ENCODE measurements at regions not wholly inside any gene's neighbourhood (a gene's known extent, or its start where the extent isn't known, plus 50 kb on each side); places are given as distances from the start of the nearest gene placed in this dataset.
A peak's percentile ranks its signal among the peaks of the same experiment; 100 is the strongest.
"Not testable (repeated sequence)": the region's sequence is repeated elsewhere in the genome, so short reads cannot be mapped to it uniquely, and the experiment has no call there.

DNA sequence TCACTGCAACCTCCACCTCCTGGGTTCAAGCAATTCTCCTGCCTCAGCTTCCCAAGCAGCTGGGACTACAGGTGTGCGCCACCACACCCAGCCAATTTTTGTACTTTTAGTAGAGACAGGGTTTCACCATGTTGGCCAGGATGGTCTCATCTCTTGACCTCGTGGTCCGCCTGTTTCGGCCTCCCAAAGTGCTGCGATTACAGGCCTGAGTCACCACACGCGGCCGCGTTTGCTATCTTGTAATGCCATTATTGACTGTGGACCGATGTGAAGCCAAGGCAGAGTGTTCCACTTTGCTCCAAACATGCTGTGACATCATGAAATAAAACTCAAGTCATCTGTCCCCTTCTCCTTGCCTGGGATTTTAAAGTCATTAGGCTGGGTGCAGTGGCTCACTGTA lies 72.1 kb upstream of the CHD2 start:
- not testable (repeated sequence) for DNase-seq

DNA sequence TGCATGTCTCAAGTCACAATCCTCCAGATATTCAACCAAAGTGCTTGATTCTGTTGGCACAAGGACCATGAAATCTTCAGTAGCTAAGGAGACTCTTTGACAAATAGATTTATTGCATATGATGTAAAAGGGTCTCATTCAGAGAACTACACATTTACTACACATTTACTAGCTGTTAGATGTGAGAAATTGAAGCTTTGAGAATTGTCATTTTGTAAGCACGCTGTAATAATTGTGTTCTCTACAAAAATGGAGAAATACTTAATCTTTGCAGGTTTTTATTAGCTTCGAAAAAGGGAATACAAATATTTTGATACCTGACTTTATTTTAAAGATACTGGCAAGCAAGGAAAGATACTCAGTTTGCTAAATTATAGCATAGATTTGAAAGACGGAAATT lies 70.2 kb upstream of the CHD2 start:
- no peak for DNase-seq

DNA sequence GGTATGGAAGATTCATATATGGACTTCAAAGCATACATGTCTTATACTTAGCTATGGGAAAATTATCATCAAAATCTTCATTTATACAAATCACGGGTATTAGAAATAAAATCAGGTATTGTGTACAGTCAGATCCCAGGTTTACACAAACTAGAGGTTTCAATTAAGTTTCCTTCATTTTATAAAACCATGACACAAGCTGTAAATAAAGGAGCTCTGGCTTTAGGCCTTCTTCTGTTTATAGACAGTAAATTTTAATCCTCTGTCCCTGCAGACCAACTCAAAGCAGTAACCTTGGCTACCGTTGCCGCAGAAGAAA lies 68.8 kb upstream of the CHD2 start:
- no peak for DNase-seq

DNA sequence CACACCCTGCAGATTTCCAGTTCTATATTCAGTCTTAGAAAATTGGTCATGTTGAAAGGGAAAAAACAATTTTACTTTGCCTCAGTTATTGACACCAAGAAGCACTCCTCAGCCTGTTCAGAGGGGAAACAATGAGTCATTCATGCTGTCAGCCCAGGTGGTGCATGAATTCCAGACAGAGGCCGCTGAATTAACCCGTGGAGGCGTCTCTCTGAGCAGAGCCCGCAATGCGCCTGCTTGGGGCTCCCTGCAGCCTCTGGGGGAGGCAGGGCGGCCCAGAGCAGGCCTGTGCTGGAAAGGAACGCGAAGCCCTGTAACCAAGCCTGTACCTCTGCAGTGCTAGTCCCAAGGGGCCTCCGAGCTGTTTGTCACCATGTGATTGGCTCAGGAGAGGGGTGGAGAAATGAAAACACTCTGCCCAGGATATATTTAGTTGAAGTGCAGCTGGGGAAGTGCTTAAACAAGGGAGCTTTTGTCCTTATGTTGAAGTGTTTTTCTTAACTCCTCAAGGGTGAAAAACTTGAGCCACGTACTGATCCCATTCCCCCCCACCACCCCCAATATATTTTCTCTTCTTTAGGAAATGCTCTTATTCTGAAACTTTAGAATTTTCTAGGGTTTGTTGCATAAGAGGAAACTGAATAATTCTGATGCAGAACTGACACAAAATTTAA lies 68.3 kb upstream of the CHD2 start:
- DNase-seq = peak; percentile 76 to 92

DNA sequence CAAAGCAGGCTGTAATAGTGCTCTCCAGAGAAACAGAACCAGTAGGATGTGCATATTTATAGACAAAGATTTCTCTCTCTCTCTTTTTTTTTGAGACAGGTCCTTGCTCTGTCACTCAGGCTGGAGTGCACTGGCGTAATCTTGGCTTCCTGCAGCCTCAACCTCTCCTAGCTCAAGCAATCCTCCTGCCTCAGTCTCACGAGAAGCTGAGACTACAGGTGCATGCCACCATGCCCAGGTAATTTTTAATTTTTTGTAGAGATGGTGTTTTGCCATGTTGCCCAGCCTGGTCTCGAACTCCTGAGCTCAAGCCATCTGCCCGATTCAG lies 67.1 kb upstream of the CHD2 start:
- DNase-seq = no peak

DNA sequence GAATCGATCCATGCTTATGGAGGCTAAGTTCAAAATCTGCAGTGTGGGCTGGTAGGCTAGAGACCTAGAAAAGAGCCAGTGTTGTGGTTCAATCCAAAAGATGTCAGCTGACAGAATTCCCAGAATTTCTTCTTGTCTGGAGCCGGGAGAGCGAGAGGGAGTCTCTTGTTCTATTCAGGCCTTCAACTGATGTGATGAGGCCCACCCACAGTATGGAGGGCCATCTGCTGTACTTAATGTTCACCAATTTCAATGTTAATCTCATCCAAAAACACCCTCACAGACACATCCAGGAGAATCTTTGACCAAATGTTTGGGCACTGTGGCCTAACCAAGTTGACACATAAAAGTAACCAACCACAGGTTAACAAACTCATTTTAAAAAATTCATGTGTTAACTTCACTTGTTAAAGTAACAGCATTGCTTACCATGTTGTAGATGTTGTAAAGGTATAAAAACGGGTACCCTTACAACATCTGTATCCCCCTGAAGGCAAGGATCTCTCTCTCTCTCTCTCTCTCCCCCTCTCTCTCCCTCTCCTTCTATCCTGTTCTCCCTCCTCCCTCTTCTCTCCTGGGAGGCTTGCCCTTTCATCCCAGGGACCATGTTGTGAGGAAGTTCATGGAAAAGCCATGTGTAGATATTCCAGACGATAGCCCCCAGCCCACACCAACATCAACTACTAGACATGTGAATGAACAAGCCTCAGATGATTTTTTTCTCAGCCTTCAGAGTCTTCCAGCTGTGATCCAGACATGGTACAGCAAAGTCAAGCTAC lies 66.4 kb upstream of the CHD2 start:
- no peak for DNase-seq

DNA sequence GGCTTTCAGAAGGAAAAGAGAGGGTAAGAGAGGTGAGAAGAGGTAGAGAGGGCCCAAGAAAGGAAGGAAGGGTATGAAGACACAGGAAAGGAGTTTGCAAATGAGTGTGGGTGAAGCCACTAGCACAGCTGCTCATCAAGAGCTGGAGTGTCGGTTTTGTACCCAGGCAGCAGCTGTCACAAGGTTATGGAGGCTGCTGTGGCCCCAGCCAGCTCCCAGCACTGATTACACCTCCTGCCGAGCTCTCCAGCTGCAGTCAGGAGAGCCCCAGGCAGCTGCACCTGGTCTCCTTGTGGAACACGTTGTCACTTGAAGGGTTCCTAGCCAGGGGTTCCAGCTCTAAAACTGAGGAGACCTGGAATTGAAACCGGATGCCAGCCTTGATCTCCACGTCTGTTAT lies 60.4 kb upstream of the CHD2 start:
- DNase-seq = no peak

DNA sequence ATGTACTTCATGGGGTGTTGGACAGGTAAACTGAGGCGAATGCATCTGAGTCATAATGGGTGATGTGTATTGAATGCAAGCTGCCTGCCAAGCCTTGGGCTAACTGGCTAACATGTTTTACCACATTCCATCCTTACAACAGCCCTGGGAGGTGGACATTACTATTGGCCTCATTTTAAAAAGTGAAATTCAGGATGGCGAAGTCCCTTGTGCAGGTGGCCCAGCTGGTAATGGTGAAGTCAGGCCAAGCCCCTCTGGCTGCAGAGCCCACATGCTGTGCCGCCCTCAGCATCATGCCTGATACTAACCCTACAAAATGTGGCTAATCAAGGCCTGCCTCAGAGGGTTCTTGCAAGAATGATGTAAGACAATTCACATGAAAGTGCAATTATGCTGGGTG lies 60.0 kb upstream of the CHD2 start:
- DNase-seq = no peak

DNA sequence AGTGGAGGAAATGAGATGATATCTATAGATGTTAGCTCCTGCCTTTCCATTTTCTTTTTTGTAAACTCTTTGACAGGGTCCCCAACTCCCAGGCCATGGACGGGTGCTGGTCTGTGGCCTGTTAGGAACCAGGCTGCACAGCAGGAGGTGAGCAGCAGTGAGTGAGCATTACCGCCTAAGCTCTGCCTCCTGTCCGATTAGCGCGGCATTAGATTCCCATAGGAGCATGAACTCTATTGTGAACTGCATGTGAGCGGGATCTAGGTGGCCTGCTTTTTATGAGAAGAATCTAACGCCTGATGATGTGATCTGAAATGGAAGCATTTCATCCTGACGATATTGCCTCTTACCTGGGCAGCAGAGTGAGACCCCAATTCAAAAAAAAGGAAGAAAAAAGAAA lies 56.8 kb upstream of the CHD2 start:
- DNase-seq = no peak

DNA sequence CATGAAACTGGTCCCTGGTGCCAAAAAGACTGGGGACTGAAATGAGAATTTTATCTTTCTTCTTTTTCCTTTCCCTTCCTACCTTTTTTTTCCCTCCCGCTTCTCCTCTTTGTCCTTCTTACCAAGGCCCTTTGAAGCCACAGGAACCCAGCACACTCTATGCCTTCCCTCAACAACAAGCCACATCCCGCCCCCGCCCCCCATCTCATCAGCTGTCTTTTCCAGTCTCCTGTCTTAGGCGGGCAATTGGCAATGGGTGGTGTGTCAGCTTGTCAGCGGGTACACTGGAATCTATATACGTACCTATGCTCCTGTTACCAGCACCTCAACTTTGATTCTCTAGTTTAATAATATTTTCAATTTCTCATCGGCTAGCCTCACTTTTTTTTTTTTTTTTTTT lies 56.3 kb upstream of the CHD2 start:
- peak in 1 of 2 experiments; percentile 34 for DNase-seq

DNA sequence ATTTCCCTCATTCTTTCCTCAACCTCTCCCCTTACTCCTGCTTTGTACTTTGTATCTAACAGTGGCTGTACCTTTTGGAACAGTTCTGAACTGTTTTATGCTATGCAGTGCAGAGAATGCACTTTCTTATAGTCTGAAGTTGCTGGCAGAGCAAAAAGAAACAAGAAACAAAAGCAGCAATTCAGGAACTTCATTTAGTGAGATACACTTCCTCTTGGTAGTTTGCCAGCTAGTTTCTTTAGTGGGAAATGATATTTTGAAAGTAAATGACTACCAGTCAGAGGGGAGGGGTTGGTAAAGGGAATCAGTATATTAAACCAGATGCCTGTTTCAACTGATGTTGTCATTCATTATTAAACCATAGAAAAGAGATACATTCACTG lies 55.0 kb upstream of the CHD2 start:
- DNase-seq = no peak

DNA sequence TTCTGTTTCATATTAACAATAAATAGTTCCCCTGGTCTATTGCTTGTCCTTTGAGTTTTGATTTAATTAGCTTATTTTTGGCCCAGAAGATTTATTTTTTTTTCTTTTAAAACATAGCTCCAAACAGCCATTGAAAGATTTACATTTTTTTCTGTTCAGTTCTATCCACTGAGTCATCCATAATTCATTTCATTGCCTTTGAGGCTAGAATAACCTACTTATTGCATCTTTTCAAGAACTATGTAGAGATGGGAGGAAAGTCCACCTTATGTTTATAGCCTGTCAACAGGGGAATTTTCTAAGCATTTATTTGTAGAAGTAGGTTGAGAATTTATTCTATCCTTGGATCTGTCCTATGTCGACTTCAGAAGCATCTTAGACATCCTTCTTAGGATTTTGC lies 53.4 kb upstream of the CHD2 start:
- DNase-seq = no peak

DNA sequence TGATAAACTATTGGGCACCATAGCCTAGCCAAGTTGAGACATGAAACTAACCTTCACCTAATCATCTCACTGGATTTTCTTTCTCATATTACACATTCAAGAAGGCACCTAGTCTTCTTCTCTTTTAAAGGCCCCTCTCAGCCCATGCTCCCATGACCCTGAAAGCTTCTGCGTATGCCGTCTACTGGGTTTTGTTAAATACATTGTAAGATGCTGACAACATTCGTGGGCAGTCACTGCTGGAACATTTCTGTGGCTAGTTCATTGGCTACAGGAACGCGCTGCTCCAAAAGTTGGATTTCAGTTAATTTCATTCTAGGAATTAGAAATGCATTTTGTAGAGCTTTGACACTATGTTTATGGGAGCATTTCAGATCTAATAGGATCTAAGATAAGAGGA lies 52.3 kb upstream of the CHD2 start:
- DNase-seq = no peak

DNA sequence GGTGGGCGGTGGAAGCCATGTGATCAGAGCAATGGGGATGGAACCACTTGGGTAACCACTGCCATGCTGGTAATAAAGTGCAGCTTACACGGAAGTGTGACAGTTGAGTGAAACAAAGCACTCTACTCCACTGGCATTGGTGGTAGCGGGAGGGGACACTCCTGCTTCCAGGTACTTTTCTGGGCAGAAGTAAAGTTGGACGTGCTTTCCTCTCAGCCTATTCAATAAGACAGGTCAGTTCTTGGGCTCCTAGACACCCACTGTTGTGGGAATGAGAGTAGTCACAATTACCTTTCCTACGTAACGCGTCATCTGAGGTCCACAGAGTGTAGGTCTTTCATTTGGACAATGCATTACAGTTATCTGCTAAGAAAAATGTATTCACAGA lies 51.7 kb upstream of the CHD2 start:
- DNase-seq = no peak

DNA sequence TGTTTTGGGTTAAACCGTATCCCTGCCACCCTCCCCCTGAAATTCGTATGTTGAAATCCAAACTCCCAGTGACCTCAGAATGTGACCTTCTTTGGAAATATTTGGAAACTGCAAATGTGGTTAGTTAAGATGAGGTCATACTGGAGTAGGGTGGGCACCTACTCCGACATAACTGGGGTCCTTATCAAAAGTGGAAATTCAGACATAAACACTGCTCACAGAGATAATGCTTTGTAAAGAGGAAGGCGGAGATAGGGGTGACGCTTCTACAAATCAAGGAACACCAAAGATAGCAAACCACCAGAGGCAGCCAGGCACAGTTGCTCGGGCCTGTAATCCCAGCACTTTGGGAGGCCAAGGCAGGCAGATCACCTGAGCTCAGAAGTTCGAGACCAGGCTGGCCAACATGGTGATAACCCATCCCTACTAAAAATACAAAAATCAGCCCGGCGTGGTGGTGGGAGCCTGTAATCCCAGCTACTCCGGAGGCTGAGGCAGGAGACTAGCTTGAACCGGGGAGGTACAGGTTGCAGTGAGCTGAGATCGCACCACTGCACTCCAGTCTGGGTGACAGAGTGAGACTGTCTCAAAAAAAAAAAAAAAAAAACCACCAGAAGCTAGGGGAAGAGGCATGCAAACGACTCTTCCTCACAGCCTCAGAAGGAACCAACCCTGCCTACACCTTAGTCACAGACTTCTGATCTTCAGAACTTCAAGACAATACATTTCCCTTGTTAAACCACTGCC lies 51.1 kb upstream of the CHD2 start:
- peak in 1 of 2 experiments; percentile 62 for DNase-seq

DNA sequence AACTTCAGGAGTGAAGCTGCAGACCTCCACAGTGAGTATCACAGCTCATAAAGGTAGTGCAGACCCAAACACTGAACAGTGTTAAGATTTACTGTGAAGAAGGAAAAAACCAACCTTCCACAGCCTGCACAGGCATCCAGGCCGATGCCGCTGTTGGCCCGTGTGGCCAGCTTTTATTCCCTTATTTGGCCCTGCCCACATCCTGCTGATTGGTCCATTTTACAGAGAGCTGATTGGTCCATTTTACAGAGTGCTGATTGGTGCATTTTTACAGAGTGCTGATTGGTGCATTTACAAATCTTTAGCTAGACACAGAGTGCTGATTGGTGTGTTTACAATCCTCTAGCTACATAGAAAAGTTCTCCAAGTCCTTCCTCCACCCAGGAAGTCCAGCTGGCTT lies 49.9 kb upstream of the CHD2 start:
- not testable (repeated sequence) for DNase-seq

Data from stimulated activated CD4-positive, alpha-beta T cell treated with anti-CD3 and anti-CD28 coated beads, Interleukin-4, amount 100 ng/mL, for 4 hours (primary cell).